Left ventricle myocardium inferior (tissue), 1 donor: ENCODE measurements at regions not wholly inside any gene's neighbourhood (a gene's known extent, or its start where the extent isn't known, plus 50 kb on each side); places are given as distances from the start of the nearest gene placed in this dataset.

Experiments
- DNase-seq: peaks from one replicate; pipeline ENCODE4 v3.0.0-alpha.2; 2020
- H3K27ac ChIP-seq: fragments of 200-600 bp; replicated peaks from 2 replicates; pipeline ENCODE4 v1.8.0; 2021
- H3K27me3 ChIP-seq: fragments of 200-600 bp; 2 replicates; pipeline ENCODE4 v1.8.0; 2021; ENCODE audit warnings: low read depth
- H3K36me3 ChIP-seq: fragments of 200-600 bp; 2 replicates; pipeline ENCODE4 v1.8.0; 2021
- H3K4me1 ChIP-seq: fragments of 200-600 bp; 2 replicates; pipeline ENCODE4 v1.8.0; 2021
- H3K4me3 ChIP-seq: fragments of 200-600 bp; 2 replicates; pipeline ENCODE4 v1.8.0; 2021; ENCODE audit warnings: mild to moderate bottlenecking, moderate library complexity
- H3K9me3 ChIP-seq: fragments of 200-600 bp; replicated peaks from 2 replicates; pipeline ENCODE4 v1.8.0; 2021
- CTCF ChIP-seq: fragments of 200-600 bp; IDR thresholded peaks from 2 replicates; pipeline ENCODE4 v1.8.0; 2021; ENCODE audit warnings: antibody characterized with exemption, mild to moderate bottlenecking, borderline replicate concordance
- intact Hi-C: fragments of 100-400 bp; cut with micrococcal nuclease; formaldehyde crosslinking; loops from one replicate; pipeline ENCODE4 v1.11.0; 2022
- donor health status: DM: no; HTN: yes; CAD: no; lungs with severe emphysema.

GRCh38 chr22:48434868-48435250 is 1392.8 kb downstream of the BRD1 start:
- no peak for DNase-seq
- intact Hi-C loops, result no loop called here

GRCh38 chr22:48434156-48434867 is 1393.4 kb downstream of the BRD1 start:
- TF ChIP-seq CTCF, result no peak
- no peak overlapping the region for H3K4me3 ChIP-seq
- H3K4me1 ChIP-seq, result no peaks in the 10 kb centered on the region
- intact Hi-C loops, result no loop called here
- no peaks in the 10 kb centered on the region for H3K36me3 ChIP-seq
- peaks cover 81% of the 10 kb centered on the region for H3K27me3 ChIP-seq
- no peaks in the 10 kb centered on the region for H3K9me3 ChIP-seq
- DNase-seq, result no peak
- no peak overlapping the region for H3K27ac ChIP-seq

More at GRCh38 chr22:48434868-48435250, 1392.8 kb downstream of the BRD1 start:
- H3K9me3 ChIP-seq, result no peaks in the 10 kb centered on the region
- TF ChIP-seq CTCF, result no peak
- H3K27me3 ChIP-seq, result peaks cover 76% of the 10 kb centered on the region
- H3K27ac ChIP-seq, result no peak overlapping the region
- H3K4me1 ChIP-seq, result no peaks in the 10 kb centered on the region
- H3K36me3 ChIP-seq, result no peaks in the 10 kb centered on the region
- no peak overlapping the region for H3K4me3 ChIP-seq

GRCh38 chr22:48433647-48434046 is 1394.0 kb downstream of the BRD1 start:
- TF ChIP-seq CTCF, result no peak
- no peak for DNase-seq
- H3K27ac ChIP-seq, result no peak overlapping the region
- H3K4me1 ChIP-seq, result no peaks in the 10 kb centered on the region
- no peaks in the 10 kb centered on the region for H3K9me3 ChIP-seq
- peaks cover 81% of the 10 kb centered on the region for H3K27me3 ChIP-seq
- no peak overlapping the region for H3K4me3 ChIP-seq
- no peaks in the 10 kb centered on the region for H3K36me3 ChIP-seq
- intact Hi-C loops, result no loop called here

GRCh38 chr22:48432781-48433518 is 1394.7 kb downstream of the BRD1 start:
- no peak overlapping the region for H3K4me3 ChIP-seq
- intact Hi-C loops, result no loop called here
- peaks cover 82% of the 10 kb centered on the region for H3K27me3 ChIP-seq
- H3K27ac ChIP-seq, result no peak overlapping the region
- H3K4me1 ChIP-seq, result no peaks in the 10 kb centered on the region
- TF ChIP-seq CTCF, result no peak
- H3K36me3 ChIP-seq, result no peaks in the 10 kb centered on the region
- no peaks in the 10 kb centered on the region for H3K9me3 ChIP-seq
- no peak for DNase-seq

GRCh38 chr22:48431536-48432315 is 1395.9 kb downstream of the BRD1 start:
- TF ChIP-seq CTCF, result no peak
- H3K27ac ChIP-seq, result no peak overlapping the region
- H3K36me3 ChIP-seq, result no peaks in the 10 kb centered on the region
- H3K9me3 ChIP-seq, result no peaks in the 10 kb centered on the region
- no peak for DNase-seq
- intact Hi-C loops, result no loop called here
- no peak overlapping the region for H3K4me3 ChIP-seq
- H3K27me3 ChIP-seq, result peaks cover 82% of the 10 kb centered on the region
- no peaks in the 10 kb centered on the region for H3K4me1 ChIP-seq
